ENCODE measurements at regions not wholly inside any gene's neighbourhood (a gene's known extent, or its start where the extent isn't known, plus 50 kb on each side); places are given as distances from the start of the nearest gene placed in this dataset.

DNA sequence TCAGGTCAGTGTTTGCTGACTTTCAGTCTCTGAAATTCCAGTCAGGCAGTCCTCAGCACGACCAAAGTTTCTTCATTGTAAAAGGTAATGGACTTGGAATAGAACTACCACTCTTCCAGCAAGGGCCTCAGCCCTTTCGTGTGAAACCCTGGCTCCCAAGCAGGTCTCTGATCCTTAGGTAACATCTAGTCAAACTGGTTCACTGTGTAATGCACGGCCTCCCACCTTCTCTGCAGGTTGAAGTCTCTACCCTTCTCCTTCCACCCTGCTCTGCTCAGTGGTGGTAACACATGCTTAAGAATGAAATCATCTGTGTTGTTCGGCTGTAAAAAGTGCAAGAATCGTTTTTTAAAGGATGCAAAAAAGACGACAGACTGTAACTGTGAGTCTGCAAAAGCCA lies 287.2 kb upstream of the POU3F2 start:
- H3K4me2 ChIP-seq (ENCODE audit: low read depth, low read length), result no peak overlapping the region
- no peak overlapping the region for H3K4me3 ChIP-seq (ENCODE audit: low read length)
- H3K9me2 ChIP-seq (replicated peaks; ENCODE audit: insufficient read depth, low read length), result no peaks in the 10 kb centered on the region
- no peaks in the 10 kb centered on the region for H3K9me3 ChIP-seq (replicated peaks; ENCODE audit: insufficient read depth, low read length)
- H3K4me1 ChIP-seq (ENCODE audit: low read length), result no peaks in the 10 kb centered on the region
- H3K9ac ChIP-seq (ENCODE audit: low read length), result no peak overlapping the region
- H3K27me3 ChIP-seq (replicated peaks; ENCODE audit: insufficient read depth, low read length), result no peaks in the 10 kb centered on the region
- no peak overlapping the region for H3K27ac ChIP-seq (ENCODE audit: low read length)
- H3F3A ChIP-seq (ENCODE audit: insufficient read depth, low read length), result no peaks in the 10 kb centered on the region
- H3K79me2 ChIP-seq (ENCODE audit: low read length), result no peaks in the 10 kb centered on the region
- DNase-seq, result no peak
- H3K36me3 ChIP-seq (replicated peaks; ENCODE audit: insufficient read depth, low read length), result no peaks in the 10 kb centered on the region
- no peaks in the 10 kb centered on the region for H4K20me1 ChIP-seq (ENCODE audit: insufficient read depth, low read length)
- TF ChIP-seq EZH2 (optimal IDR thresholded peaks at IDR 0.05; ENCODE audit: low read depth, low read length) (no peak), EZH2phosphoT487 (IDR thresholded peaks at IDR 0.05; ENCODE audit: low read length) (no peak)
- H2AFZ ChIP-seq (ENCODE audit: low read length), result no peak overlapping the region

DNA sequence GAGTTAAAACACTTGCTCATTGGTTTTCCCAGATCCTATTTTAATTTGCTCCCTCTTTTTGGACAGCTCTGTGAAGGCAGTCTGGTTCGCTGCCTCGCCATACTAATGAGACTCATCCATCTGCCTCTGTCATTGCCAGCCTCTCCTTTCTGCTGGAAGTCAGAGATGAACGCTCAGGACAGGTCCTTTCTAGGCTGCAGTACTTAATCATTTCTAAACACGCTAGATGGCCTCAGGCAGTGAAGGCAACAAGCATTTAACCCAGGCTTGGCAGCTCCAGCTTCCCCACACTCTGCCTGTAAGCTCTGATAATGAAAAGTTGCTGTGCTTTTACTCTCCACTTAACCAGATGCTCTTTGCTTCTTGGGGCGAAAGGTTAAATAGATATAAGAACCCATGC lies 286.7 kb upstream of the POU3F2 start:
- Histone ChIP-seq H3K9ac (ENCODE audit: low read length) (no peak overlapping the region), H3F3A (ENCODE audit: insufficient read depth, low read length) (no peaks in the 10 kb centered on the region), H3K36me3 (replicated peaks; ENCODE audit: insufficient read depth, low read length) (no peaks in the 10 kb centered on the region), H3K27me3 (replicated peaks; ENCODE audit: insufficient read depth, low read length) (no peaks in the 10 kb centered on the region), H3K4me1 (ENCODE audit: low read length) (no peaks in the 10 kb centered on the region), H3K4me2 (ENCODE audit: low read depth, low read length) (no peak overlapping the region), H3K27ac (ENCODE audit: low read length) (no peak overlapping the region), H2AFZ (ENCODE audit: low read length) (no peak overlapping the region), H3K79me2 (ENCODE audit: low read length) (no peaks in the 10 kb centered on the region), H3K9me2 (replicated peaks; ENCODE audit: insufficient read depth, low read length) (no peaks in the 10 kb centered on the region), H4K20me1 (ENCODE audit: insufficient read depth, low read length) (no peaks in the 10 kb centered on the region), H3K4me3 (ENCODE audit: low read length) (no peak overlapping the region), H3K9me3 (replicated peaks; ENCODE audit: insufficient read depth, low read length) (no peaks in the 10 kb centered on the region)
- DNase-seq, result no peak
- TF ChIP-seq EZH2phosphoT487 (IDR thresholded peaks at IDR 0.05; ENCODE audit: low read length) (no peak), CTCF (IDR thresholded peaks at IDR 0.05; ENCODE audit: low read length) (no peak), EZH2 (optimal IDR thresholded peaks at IDR 0.05; ENCODE audit: low read depth, low read length) (no peak)

DNA sequence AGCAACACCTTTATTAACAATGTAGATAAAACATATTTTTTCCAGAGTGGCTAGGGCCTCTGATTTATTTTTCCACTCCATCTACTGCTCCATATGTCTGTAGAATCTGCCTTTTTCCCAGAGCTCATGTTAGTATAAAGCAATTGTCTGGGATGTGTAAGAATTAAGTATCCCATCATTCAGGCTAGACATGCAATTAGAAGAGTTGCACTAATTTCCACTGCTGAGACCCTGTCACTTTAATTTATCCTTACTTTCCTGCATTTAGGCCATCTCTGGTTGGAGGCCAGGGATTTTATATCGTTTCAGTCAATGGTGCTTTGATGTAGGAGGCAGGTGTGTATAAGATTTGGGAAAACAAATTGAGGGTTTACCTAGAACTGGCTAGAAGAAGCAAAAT lies 286.1 kb upstream of the POU3F2 start:
- DNase-seq, result no peak
- Histone ChIP-seq H3K27ac (ENCODE audit: low read length) (no peak overlapping the region), H3K4me1 (ENCODE audit: low read length) (no peaks in the 10 kb centered on the region), H3F3A (ENCODE audit: insufficient read depth, low read length) (no peaks in the 10 kb centered on the region), H3K4me3 (ENCODE audit: low read length) (no peak overlapping the region), H4K20me1 (ENCODE audit: insufficient read depth, low read length) (no peaks in the 10 kb centered on the region), H3K36me3 (replicated peaks; ENCODE audit: insufficient read depth, low read length) (no peaks in the 10 kb centered on the region), H3K9me3 (replicated peaks; ENCODE audit: insufficient read depth, low read length) (no peaks in the 10 kb centered on the region), H3K27me3 (replicated peaks; ENCODE audit: insufficient read depth, low read length) (no peaks in the 10 kb centered on the region), H3K79me2 (ENCODE audit: low read length) (no peaks in the 10 kb centered on the region), H3K9me2 (replicated peaks; ENCODE audit: insufficient read depth, low read length) (no peaks in the 10 kb centered on the region), H2AFZ (ENCODE audit: low read length) (no peak overlapping the region), H3K9ac (ENCODE audit: low read length) (no peak overlapping the region), H3K4me2 (ENCODE audit: low read depth, low read length) (no peak overlapping the region)
- TF ChIP-seq EZH2 (optimal IDR thresholded peaks at IDR 0.05; ENCODE audit: low read depth, low read length) (no peak), EZH2phosphoT487 (IDR thresholded peaks at IDR 0.05; ENCODE audit: low read length) (no peak), CTCF (IDR thresholded peaks at IDR 0.05; ENCODE audit: low read length) (no peak)

- Histone ChIP-seq H3K4me3 (ENCODE audit: low read length) (peak overlapping the region; percentile 28; the same call in 1 of the 2 replicates), H4K20me1 (ENCODE audit: insufficient read depth, low read length) (no peaks in the 10 kb centered on the region), H3K79me2 (ENCODE audit: low read length) (no peaks in the 10 kb centered on the region), H3K27me3 (replicated peaks; ENCODE audit: insufficient read depth, low read length) (no peaks in the 10 kb centered on the region), H3K27ac (ENCODE audit: low read length) (peak overlapping the region; percentile 84), H3K9me3 (replicated peaks; ENCODE audit: insufficient read depth, low read length) (no peaks in the 10 kb centered on the region), H3K9me2 (replicated peaks; ENCODE audit: insufficient read depth, low read length) (no peaks in the 10 kb centered on the region), H3K9ac (ENCODE audit: low read length) (peak overlapping the region; percentile 44; the same call in 1 of the 2 replicates), H2AFZ (ENCODE audit: low read length) (peak overlapping the region; percentile 65), H3K4me1 (ENCODE audit: low read length) (peaks cover 37% of the 10 kb centered on the region), H3K4me2 (ENCODE audit: low read depth, low read length) (peak overlapping the region; percentile 74), H3F3A (ENCODE audit: insufficient read depth, low read length) (peaks cover 13% of the 10 kb centered on the region), H3K36me3 (replicated peaks; ENCODE audit: insufficient read depth, low read length) (no peaks in the 10 kb centered on the region)
- DNase-seq, result peak; percentile 47
- TF ChIP-seq CTCF (IDR thresholded peaks at IDR 0.05; ENCODE audit: low read length), result no peak
- no peak for TF ChIP-seq EZH2phosphoT487 (IDR thresholded peaks at IDR 0.05; ENCODE audit: low read length)
- no peak for TF ChIP-seq EZH2 (optimal IDR thresholded peaks at IDR 0.05; ENCODE audit: low read depth, low read length)
Observed at GRCh38 chr6:98560418-98560817, 274.0 kb upstream of the POU3F2 start.

All from MM.1S (cell line).